ENCODE measurements at regions not wholly inside any gene's neighbourhood (a gene's known extent, or its start where the extent isn't known, plus 50 kb on each side); places are given as distances from the start of the nearest gene placed in this dataset.

- Histone ChIP-seq H3K4me2 (ENCODE audit: low read length) (no peak overlapping the region), H3K4me3 (ENCODE audit: low read length) (no peak overlapping the region), H3K27ac (ENCODE audit: low read length) (no peak overlapping the region), H3K4me1 (ENCODE audit: insufficient read depth, low read length) (no peaks in the 10 kb centered on the region), H3K9ac (ENCODE audit: low read length) (no peak overlapping the region), H3K27me3 (ENCODE audit: low read length) (no peaks in the 10 kb centered on the region), H3K9me2 (replicated peaks; ENCODE audit: low read length) (no peaks in the 10 kb centered on the region), H3K9me3 (ENCODE audit: low read length) (0 out of 2 replicates have a peak, but pooled peaks cover 12% of the 10 kb centered on the region), H4K20me1 (ENCODE audit: low read length) (no peaks in the 10 kb centered on the region), H2AFZ (ENCODE audit: low read length) (no peak overlapping the region), H3F3A (ENCODE audit: low read length, unreplicated experiment) (no peaks in the 10 kb centered on the region), H3K79me2 (ENCODE audit: low read length) (no peaks in the 10 kb centered on the region), H3K36me3 (ENCODE audit: low read depth, low read length) (no peaks in the 10 kb centered on the region)
- intact Hi-C loops (cut with micrococcal nuclease), result no loop called here
- no TSS peak for BruUV-seq (replicated peaks)
- DNase-seq (no peak), ATAC-seq (no peak)
- CTCF ChIA-PET, result no interaction called here
- no peak for TF ChIP-seq EZH2 (IDR thresholded peaks at IDR 0.05; ENCODE audit: low read length, unreplicated experiment)
- TF ChIP-seq EZH2phosphoT487 (IDR thresholded peaks at IDR 0.05; ENCODE audit: borderline replicate concordance, low read length), result no peak
- TF ChIP-seq CTCF (conservative IDR thresholded peaks at IDR 0.05; ENCODE audit: low read depth, low read length), result no peak
- POLR2A ChIA-PET (ENCODE audit: unreplicated experiment), result no interaction called here
Observed at GRCh38 chr20:39356908-39357307, 394.8 kb downstream of the DHX35 start.

DNA sequence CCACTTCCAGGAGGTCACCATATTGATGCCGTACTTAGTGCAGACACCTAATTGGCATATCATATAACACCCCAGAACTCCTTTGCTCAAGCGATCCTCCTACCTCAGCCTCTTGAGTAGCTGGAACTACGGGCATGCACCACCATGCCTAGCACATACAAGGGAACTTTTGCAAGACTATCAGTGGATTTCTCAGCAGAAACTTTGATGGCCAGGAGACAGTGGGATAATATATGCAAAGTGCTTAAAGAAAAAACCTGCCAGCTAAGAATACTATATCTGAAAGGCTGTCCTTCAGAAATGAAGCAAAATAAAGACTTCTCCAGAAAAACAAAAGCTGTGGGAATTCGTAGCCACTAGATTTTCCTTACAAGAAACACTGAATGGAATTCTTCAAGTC lies 387.1 kb downstream of the DHX35 start:
- Histone ChIP-seq H4K20me1 (ENCODE audit: low read length) (no peaks in the 10 kb centered on the region), H3K9me3 (ENCODE audit: low read length) (0 out of 2 replicates have a peak, but pooled peaks cover 25% of the 10 kb centered on the region), H3F3A (ENCODE audit: low read length, unreplicated experiment) (no peaks in the 10 kb centered on the region), H3K9me2 (replicated peaks; ENCODE audit: low read length) (no peaks in the 10 kb centered on the region), H3K27ac (ENCODE audit: low read length) (no peak overlapping the region), H2AFZ (ENCODE audit: low read length) (no peak overlapping the region), H3K79me2 (ENCODE audit: low read length) (no peaks in the 10 kb centered on the region), H3K9ac (ENCODE audit: low read length) (no peak overlapping the region), H3K36me3 (ENCODE audit: low read depth, low read length) (no peaks in the 10 kb centered on the region), H3K4me2 (ENCODE audit: low read length) (no peak overlapping the region), H3K4me3 (ENCODE audit: low read length) (no peak overlapping the region), H3K27me3 (ENCODE audit: low read length) (no peaks in the 10 kb centered on the region), H3K4me1 (ENCODE audit: insufficient read depth, low read length) (no peaks in the 10 kb centered on the region)
- POLR2A ChIA-PET (ENCODE audit: unreplicated experiment), result no interaction called here
- intact Hi-C loops (cut with micrococcal nuclease), result no loop called here
- DNase-seq (no peak), ATAC-seq (no peak)
- BruUV-seq (replicated peaks), result no TSS peak
- CTCF ChIA-PET, result no interaction called here
- TF ChIP-seq EZH2 (IDR thresholded peaks at IDR 0.05; ENCODE audit: low read length, unreplicated experiment) (no peak), EZH2phosphoT487 (IDR thresholded peaks at IDR 0.05; ENCODE audit: borderline replicate concordance, low read length) (no peak), CTCF (conservative IDR thresholded peaks at IDR 0.05; ENCODE audit: low read depth, low read length) (no peak)

GRCh38 chr20:39347626-39348025 lies 385.5 kb downstream of the DHX35 start:
- Histone ChIP-seq H3K79me2 (ENCODE audit: low read length) (no peaks in the 10 kb centered on the region), H3K27ac (ENCODE audit: low read length) (no peak overlapping the region), H3K9ac (ENCODE audit: low read length) (no peak overlapping the region), H3F3A (ENCODE audit: low read length, unreplicated experiment) (no peaks in the 10 kb centered on the region), H3K9me2 (replicated peaks; ENCODE audit: low read length) (no peaks in the 10 kb centered on the region), H3K4me1 (ENCODE audit: insufficient read depth, low read length) (no peaks in the 10 kb centered on the region), H3K9me3 (ENCODE audit: low read length) (0 out of 2 replicates have a peak, but pooled peaks cover 25% of the 10 kb centered on the region), H3K36me3 (ENCODE audit: low read depth, low read length) (no peaks in the 10 kb centered on the region), H2AFZ (ENCODE audit: low read length) (no peak overlapping the region), H3K27me3 (ENCODE audit: low read length) (no peaks in the 10 kb centered on the region), H4K20me1 (ENCODE audit: low read length) (no peaks in the 10 kb centered on the region), H3K4me2 (ENCODE audit: low read length) (no peak overlapping the region), H3K4me3 (ENCODE audit: low read length) (no peak overlapping the region)
- no TSS peak for BruUV-seq (replicated peaks)
- intact Hi-C loops (cut with micrococcal nuclease), result no loop called here
- TF ChIP-seq EZH2phosphoT487 (IDR thresholded peaks at IDR 0.05; ENCODE audit: borderline replicate concordance, low read length), result no peak
- TF ChIP-seq CTCF (conservative IDR thresholded peaks at IDR 0.05; ENCODE audit: low read depth, low read length), result no peak
- ATAC-seq (no peak), DNase-seq (no peak)
- ChIA-PET CTCF (no interaction called here), POLR2A (ENCODE audit: unreplicated experiment) (no interaction called here)
